ENCODE measurements at regions not wholly inside any gene's neighbourhood (a gene's known extent, or its start where the extent isn't known, plus 50 kb on each side); places are given as distances from the start of the nearest gene placed in this dataset.

DNA sequence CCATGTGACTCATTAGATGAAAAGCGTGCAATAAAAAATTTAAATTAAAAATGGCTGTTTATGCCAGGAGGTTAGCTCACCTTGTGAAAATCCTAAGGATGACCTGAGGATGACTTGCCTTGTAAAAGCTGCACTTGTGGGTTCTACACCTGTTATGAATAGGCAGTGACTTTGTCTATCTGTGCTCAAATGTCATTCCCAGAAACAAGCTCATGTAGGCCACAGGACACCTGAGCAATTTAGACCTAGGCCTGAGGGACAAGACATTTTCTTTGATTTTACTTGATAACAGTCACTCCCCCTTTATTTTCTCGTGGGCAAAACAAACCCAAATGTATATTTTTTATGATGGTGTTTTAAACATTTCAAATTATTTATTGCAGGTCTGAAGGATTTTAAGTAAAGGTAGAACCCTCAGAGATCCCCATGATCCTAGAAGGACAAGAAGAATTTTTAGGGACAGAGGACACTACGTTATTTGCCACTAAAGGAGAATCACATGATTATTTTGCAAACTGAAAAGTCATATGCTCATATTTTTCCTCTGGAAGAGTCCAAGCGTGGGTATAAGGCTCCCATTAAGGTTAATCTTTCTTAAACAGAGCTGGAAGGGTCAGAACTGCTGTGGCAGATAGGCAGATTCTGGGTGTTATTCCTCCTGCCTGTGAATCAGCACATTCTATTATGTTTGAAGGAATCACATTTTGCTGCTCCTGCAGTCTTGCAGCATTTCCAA lies 277.5 kb upstream of the MAN1A1 start:
- Histone ChIP-seq H3K27me3 (ENCODE audit: low read depth) (no peaks in the 10 kb centered on the region), H3K4me1 (no peaks in the 10 kb centered on the region), H3K36me3 (no peaks in the 10 kb centered on the region), H3K9me3 (no peaks in the 10 kb centered on the region), H3K4me3 (no peak overlapping the region), H3K27ac (no peak overlapping the region)
- DNase-seq (no peak), ATAC-seq (no peak)
- TF ChIP-seq, protein P1, sequence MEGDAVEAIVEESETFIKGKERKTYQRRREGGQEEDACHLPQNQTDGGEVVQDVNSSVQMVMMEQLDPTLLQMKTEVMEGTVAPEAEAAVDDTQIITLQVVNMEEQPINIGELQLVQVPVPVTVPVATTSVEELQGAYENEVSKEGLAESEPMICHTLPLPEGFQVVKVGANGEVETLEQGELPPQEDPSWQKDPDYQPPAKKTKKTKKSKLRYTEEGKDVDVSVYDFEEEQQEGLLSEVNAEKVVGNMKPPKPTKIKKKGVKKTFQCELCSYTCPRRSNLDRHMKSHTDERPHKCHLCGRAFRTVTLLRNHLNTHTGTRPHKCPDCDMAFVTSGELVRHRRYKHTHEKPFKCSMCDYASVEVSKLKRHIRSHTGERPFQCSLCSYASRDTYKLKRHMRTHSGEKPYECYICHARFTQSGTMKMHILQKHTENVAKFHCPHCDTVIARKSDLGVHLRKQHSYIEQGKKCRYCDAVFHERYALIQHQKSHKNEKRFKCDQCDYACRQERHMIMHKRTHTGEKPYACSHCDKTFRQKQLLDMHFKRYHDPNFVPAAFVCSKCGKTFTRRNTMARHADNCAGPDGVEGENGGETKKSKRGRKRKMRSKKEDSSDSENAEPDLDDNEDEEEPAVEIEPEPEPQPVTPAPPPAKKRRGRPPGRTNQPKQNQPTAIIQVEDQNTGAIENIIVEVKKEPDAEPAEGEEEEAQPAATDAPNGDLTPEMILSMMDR (IDR thresholded peaks at IDR 0.05), result no peak
- intact Hi-C loops (cut with DNase I), result no loop called here

GRCh38 chr6:119620846-119621555 lies 271.4 kb upstream of the MAN1A1 start:
- TF ChIP-seq, protein P1 (IDR thresholded peaks at IDR 0.05), result no peak
- Histone ChIP-seq H3K4me3 (no peak overlapping the region), H3K9me3 (no peaks in the 10 kb centered on the region), H3K4me1 (no peaks in the 10 kb centered on the region), H3K36me3 (no peaks in the 10 kb centered on the region), H3K27me3 (ENCODE audit: low read depth) (no peaks in the 10 kb centered on the region), H3K27ac (no peak overlapping the region)
- ATAC-seq (no peak), DNase-seq (no peak)
- intact Hi-C loops (cut with DNase I), result no loop called here

- no peaks in the 10 kb centered on the region for H3K9me3 ChIP-seq
- no peak overlapping the region for H3K4me3 ChIP-seq
- no peaks in the 10 kb centered on the region for H3K36me3 ChIP-seq
- DNase-seq, result no peak
- no peak overlapping the region for H3K27ac ChIP-seq
- H3K4me1 ChIP-seq, result no peaks in the 10 kb centered on the region
- TF ChIP-seq, protein P1 (IDR thresholded peaks at IDR 0.05), result no peak
- no peak for ATAC-seq
- H3K27me3 ChIP-seq (ENCODE audit: low read depth), result no peaks in the 10 kb centered on the region
- intact Hi-C loops (cut with DNase I), result no loop called here
These were observed 264.6 kb upstream of the MAN1A1 start for GRCh38 chr6:119614138-119614537.

DNA sequence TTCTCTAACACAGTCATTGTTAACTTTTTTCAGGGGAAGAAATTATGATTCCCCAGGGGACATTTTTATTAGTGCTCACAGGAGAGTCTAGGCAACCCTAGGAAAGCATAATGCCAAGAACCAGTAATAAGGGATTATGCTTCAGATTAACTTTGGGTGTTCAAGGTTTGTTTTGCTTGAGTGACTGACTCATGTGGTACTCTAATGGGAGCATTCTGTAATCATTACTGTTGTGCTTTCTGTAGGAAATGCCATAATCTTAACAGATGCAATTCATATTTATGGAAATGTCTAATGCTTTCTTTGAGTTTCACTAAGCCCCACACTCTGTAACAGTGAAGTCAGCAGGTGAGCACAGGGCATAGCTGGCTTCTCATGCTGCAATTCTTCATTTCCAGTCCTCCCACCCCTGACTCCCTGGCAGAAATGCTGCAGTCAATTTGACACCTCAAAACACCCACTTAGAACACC lies 263.4 kb upstream of the MAN1A1 start:
- Histone ChIP-seq H3K4me1 (no peaks in the 10 kb centered on the region), H3K27me3 (ENCODE audit: low read depth) (no peaks in the 10 kb centered on the region), H3K9me3 (no peaks in the 10 kb centered on the region), H3K27ac (no peak overlapping the region), H3K36me3 (no peaks in the 10 kb centered on the region), H3K4me3 (no peak overlapping the region)
- DNase-seq (no peak), ATAC-seq (no peak)
- TF ChIP-seq, protein P1 (IDR thresholded peaks at IDR 0.05), result no peak
- intact Hi-C loops (cut with DNase I), result no loop called here

GRCh38 chr6:119612176-119612891 lies 262.8 kb upstream of the MAN1A1 start:
- Histone ChIP-seq H3K36me3 (no peaks in the 10 kb centered on the region), H3K4me3 (no peak overlapping the region), H3K27ac (no peak overlapping the region), H3K9me3 (no peaks in the 10 kb centered on the region), H3K4me1 (no peaks in the 10 kb centered on the region), H3K27me3 (ENCODE audit: low read depth) (no peaks in the 10 kb centered on the region)
- DNase-seq, result no peak
- no peak for ATAC-seq
- TF ChIP-seq, protein P1 (IDR thresholded peaks at IDR 0.05), result no peak
- intact Hi-C loops (cut with DNase I), result no loop called here

All from lower lobe of right lung (tissue), 2 donors.